ENCODE measurements at regions not wholly inside any gene's neighbourhood (a gene's known extent, or its start where the extent isn't known, plus 50 kb on each side); places are given as distances from the start of the nearest gene placed in this dataset.

- no peak for TF ChIP-seq REST (IDR thresholded peaks at IDR 0.05)
- no peak for TF ChIP-seq MAZ (IDR thresholded peaks at IDR 0.05; ENCODE audit: borderline replicate concordance, low read depth, low read length)
- TF ChIP-seq, protein P1, sequence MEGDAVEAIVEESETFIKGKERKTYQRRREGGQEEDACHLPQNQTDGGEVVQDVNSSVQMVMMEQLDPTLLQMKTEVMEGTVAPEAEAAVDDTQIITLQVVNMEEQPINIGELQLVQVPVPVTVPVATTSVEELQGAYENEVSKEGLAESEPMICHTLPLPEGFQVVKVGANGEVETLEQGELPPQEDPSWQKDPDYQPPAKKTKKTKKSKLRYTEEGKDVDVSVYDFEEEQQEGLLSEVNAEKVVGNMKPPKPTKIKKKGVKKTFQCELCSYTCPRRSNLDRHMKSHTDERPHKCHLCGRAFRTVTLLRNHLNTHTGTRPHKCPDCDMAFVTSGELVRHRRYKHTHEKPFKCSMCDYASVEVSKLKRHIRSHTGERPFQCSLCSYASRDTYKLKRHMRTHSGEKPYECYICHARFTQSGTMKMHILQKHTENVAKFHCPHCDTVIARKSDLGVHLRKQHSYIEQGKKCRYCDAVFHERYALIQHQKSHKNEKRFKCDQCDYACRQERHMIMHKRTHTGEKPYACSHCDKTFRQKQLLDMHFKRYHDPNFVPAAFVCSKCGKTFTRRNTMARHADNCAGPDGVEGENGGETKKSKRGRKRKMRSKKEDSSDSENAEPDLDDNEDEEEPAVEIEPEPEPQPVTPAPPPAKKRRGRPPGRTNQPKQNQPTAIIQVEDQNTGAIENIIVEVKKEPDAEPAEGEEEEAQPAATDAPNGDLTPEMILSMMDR (IDR thresholded peaks at IDR 0.05): no peak
- no peak for TF ChIP-seq JUNB (IDR thresholded peaks at IDR 0.05)
- no peak for TF ChIP-seq MAX (IDR thresholded peaks at IDR 0.05)
Measured at GRCh38 chr18:28331551-28331950, 154.6 kb upstream of the CDH2 start.
